K562 (cell line): ENCODE measurements at regions not wholly inside any gene's neighbourhood (a gene's known extent, or its start where the extent isn't known, plus 50 kb on each side); places are given as distances from the start of the nearest gene placed in this dataset.

ENCODE experiments used
- ATAC-seq: fragments of 200-7000 bp; cut with Tn5 transposase; 3 replicates; pipeline ENCODE4 v1.9.1; 2020; ENCODE audit warnings: moderate library complexity
- BruUV-seq: library from RNA; stranded (reverse); fragments of 400-500 nt; replicated peaks from 2 replicates; lab custom pipeline; 2021; lab: Mats Ljungman, UMichigan
- CTCF ChIA-PET: fragments of 300-600 bp; formaldehyde crosslinking; extraction: SDS; loops from one replicate; lab custom pipeline; 2021; ENCODE audit warnings: low intra/inter-chr PET ratio; lab: Yijun Ruan, JAX
- POLR2A ChIA-PET: fragments of 300-600, 350-650 bp; sonication (Branson Sonifier 250); formaldehyde crosslinking; extraction: SDS; loops from one replicate; lab custom pipeline; 2021; ENCODE audit warnings: antibody characterized with exemption, inconsistent platforms; lab: Yijun Ruan, JAX
- DNase-seq, 4 experiments: peaks; one replicate each; pipeline versions ENCODE4 v3.0.0 to v3.0.0-alpha.2; 2011 to 2018; ENCODE audit warnings: low spot score in 3 of 4, mixed read lengths in 3 of 4; ENCODE audit errors: extremely low read depth in 1 of 4
- FAIRE-seq: peaks from 2 replicates; lab custom pipeline; 2011; peaks lifted over from hg19 to GRCh38; lab: Jason Lieb, UNC
- H2AFZ ChIP-seq: 2 replicates; pipeline ENCODE4 v1.6.0; 2011; ENCODE audit warnings: low read depth, low read length, control low read depth, inconsistent platforms
- H3K27ac ChIP-seq: fragments of 200-600 bp; 3 replicates; pipeline ENCODE4 v1.8.0; 2011; ENCODE audit warnings: low read depth, mild to moderate bottlenecking, control low read depth, inconsistent platforms, low read length, moderate library complexity, mixed read lengths; ENCODE audit errors: extremely low read depth
- H3K27me3 ChIP-seq, 2 experiments: fragments of 300-600 bp in 1 of 2; 2 replicates in 1 of 2; 3 replicates in 1 of 2; pipeline versions ENCODE4 v1.6.0 to v1.8.0; 2011; ENCODE audit warnings: inconsistent platforms in 2 of 2, low read length in 2 of 2, mild to moderate bottlenecking in 1 of 2, mixed read lengths in 1 of 2, moderate library complexity in 1 of 2; ENCODE audit not compliant: control insufficient read depth in 2 of 2, insufficient read depth in 2 of 2
- H3K36me3 ChIP-seq: fragments of 300-600 bp; 3 replicates; pipeline ENCODE4 v1.8.0; 2011; ENCODE audit warnings: mild to moderate bottlenecking, low read length, inconsistent platforms; ENCODE audit not compliant: control insufficient read depth, insufficient read depth
- H3K4me1 ChIP-seq, 2 experiments: fragments of 200-600 bp in 1 of 2; replicated peaks in 1 of 2; 2 replicates in 1 of 2; 3 replicates in 1 of 2; pipeline versions ENCODE4 v1.5.1 to v1.8.0; 2011; ENCODE audit warnings: inconsistent platforms in 2 of 2, low read length in 2 of 2, mild to moderate bottlenecking in 1 of 2, mixed read lengths in 1 of 2, moderate library complexity in 1 of 2; ENCODE audit not compliant: control insufficient read depth in 2 of 2, insufficient read depth in 2 of 2
- H3K4me2 ChIP-seq: 2 replicates; pipeline ENCODE4 v1.6.1; 2011; ENCODE audit warnings: low read length, control low read depth, inconsistent platforms, mixed read lengths; ENCODE audit not compliant: insufficient read depth
- H3K4me3 ChIP-seq: fragments of 200-600 bp; sonication (generic), shearing (Covaris generic); 2 replicates; pipeline ENCODE4 v1.5.1; 2016; ENCODE audit warnings: control low read depth, inconsistent platforms
- H3K79me2 ChIP-seq: fragments of 200-600 bp; 3 replicates; pipeline ENCODE4 v1.8.0; 2011; ENCODE audit warnings: low read length, inconsistent platforms; ENCODE audit not compliant: control insufficient read depth, insufficient read depth
- H3K9ac ChIP-seq, 2 experiments: 2 replicates each; pipeline versions ENCODE4 v1.6.0 to v1.6.1; 2011; ENCODE audit warnings: low read depth in 2 of 2, low read length in 2 of 2, control low read depth in 1 of 2, inconsistent platforms in 1 of 2, mild to moderate bottlenecking in 1 of 2, mixed read lengths in 1 of 2; ENCODE audit not compliant: insufficient read depth in 1 of 2
- H3K9me1 ChIP-seq: one replicate; pipeline ENCODE4 v1.6.0; 2011; ENCODE audit warnings: inconsistent platforms, mild to moderate bottlenecking, low read length, moderate library complexity; ENCODE audit not compliant: control insufficient read depth, insufficient read depth
- H3K9me3 ChIP-seq: replicated peaks from 2 replicates; pipeline ENCODE4 v1.5.1; 2011; ENCODE audit warnings: low read depth, low read length, inconsistent platforms; ENCODE audit not compliant: control insufficient read depth, insufficient read depth
- H4K20me1 ChIP-seq: replicated peaks from 2 replicates; pipeline ENCODE4 v1.6.1; 2011; ENCODE audit warnings: low read length, inconsistent platforms, mixed read lengths; ENCODE audit not compliant: control insufficient read depth, insufficient read depth
- E2F3 ChIP-seq: fragments of 250-450 bp; sonication (Bioruptor Pico); IDR thresholded peaks from 2 replicates; pipeline ENCODE4 v1.4.0; 2020; ENCODE audit warnings: mild to moderate bottlenecking
- HDAC8 ChIP-seq: fragments of 450-650 bp; IDR thresholded peaks from 2 replicates; pipeline ENCODE4 v1.6.1; 2016; ENCODE audit warnings: mild to moderate bottlenecking, missing genetic modification characterization, moderate library complexity, missing compliant biosample characterization
- MGA ChIP-seq: fragments of 450-650 bp; IDR thresholded peaks from 2 replicates; pipeline ENCODE4 v1.6.1; 2016; ENCODE audit warnings: mild to moderate bottlenecking, moderate library complexity
- MTF1 ChIP-seq: fragments of 250-450 bp; sonication (Bioruptor Pico); IDR thresholded peaks from 2 replicates; pipeline ENCODE4 v1.9.0; 2021; ENCODE audit warnings: moderate library complexity, mild to moderate bottlenecking, inconsistent platforms, borderline replicate concordance
- SMARCC2 ChIP-seq: fragments of 450-650 bp; IDR thresholded peaks from 2 replicates; pipeline ENCODE4 v1.6.1; 2017; ENCODE audit warnings: antibody characterized with exemption, moderate library complexity, mild to moderate bottlenecking, low read depth
- ZNF740 ChIP-seq, 3 experiments: fragments of 200-800 bp in 1 of 3; sonication (Bioruptor generic) in 1 of 3; sonication (generic) in 1 of 3; formaldehyde crosslinking in 1 of 3; IDR thresholded peaks; 2 replicates each; pipeline versions ENCODE4 v1.6.1 to v1.8.0; 2016 to 2022; ENCODE audit warnings: mild to moderate bottlenecking in 2 of 3, missing compliant biosample characterization in 2 of 3, missing genetic modification characterization in 2 of 3, missing genetic modification reagents in 1 of 3
- WGBS: fragments of 100-300 bp; shearing (Covaris generic); methylation state at CpG from one replicate; pipeline ENCODE4 v1.1.6; 2016; ENCODE audit warnings: low coverage, mixed read lengths; ENCODE audit not compliant: insufficient coverage; ENCODE audit errors: missing lambda C conversion rate; 5-methylcytosine and 5-hydroxymethylcytosine counted together
- in situ Hi-C: fragments of 300-500 bp; cut with MboI; formaldehyde crosslinking; loops from 4 replicates; pipeline ENCODE4 v1.15.0; 2018; ENCODE audit warnings: inconsistent platforms, mixed read lengths
- intact Hi-C: fragments of 100-400 bp; cut with micrococcal nuclease; formaldehyde crosslinking; loops from 2 replicates; pipeline ENCODE4 v1.14.2; 2022
- TF ChIP-seq, protein P1 (sequence below): sonication (generic); formaldehyde crosslinking; IDR thresholded peaks from 2 replicates; pipeline ENCODE4 v1.8.1; 2023; ENCODE audit warnings: mild to moderate bottlenecking, missing genetic modification reagents

DNA sequence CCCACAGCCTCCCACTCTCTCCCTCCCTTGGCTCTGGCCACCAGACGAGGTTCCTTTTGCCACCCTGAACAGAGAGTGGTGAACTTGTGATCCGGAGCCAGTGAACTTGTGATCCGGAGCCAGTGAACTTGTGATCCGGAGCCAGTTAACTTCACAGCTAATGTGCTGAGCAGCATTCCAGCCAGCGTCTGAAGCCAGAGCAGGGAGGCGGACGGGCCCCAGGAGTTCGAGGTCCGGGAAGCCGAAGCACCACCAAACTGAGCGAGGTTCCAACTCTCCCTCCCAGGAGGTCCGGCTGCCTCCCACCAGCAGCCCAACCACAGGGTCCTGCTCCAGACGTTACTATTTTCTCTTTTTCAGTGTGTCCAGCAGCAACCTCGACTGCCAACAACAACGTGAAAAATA, 85.8 kb downstream of the SYF2 start:
- intact Hi-C loops: no loop called here
- Histone ChIP-seq H3K9me1 (no peaks in the 10 kb centered on the region), H3K79me2 (no peaks in the 10 kb centered on the region), H3K27ac (no peak overlapping the region), H4K20me1 (no peaks in the 10 kb centered on the region), H3K4me3 (no peak overlapping the region), H3K36me3 (no peaks in the 10 kb centered on the region), H3K4me2 (no peak overlapping the region), H3K4me1 (no peaks in the 10 kb centered on the region), H3K27me3 (peaks cover 32 to 50% of the 10 kb centered on the region in 2 experiments), H3K9ac (0 out of 4 replicates have a peak overlapping the region, but pooled peaks of 1 of the 2 experiments have one; percentile 37), H3K9me3 (no peaks in the 10 kb centered on the region), H2AFZ (no peak overlapping the region)
- in situ Hi-C loops: no loop called here
- ATAC-seq (peak; percentile 37; the same call in 2 of the 3 replicates), FAIRE-seq (no peak), DNase-seq (no peak)
- 3% methylated on average over 15 of the region's 15 CpGs for WGBS
- ChIA-PET CTCF (no interaction called here), POLR2A (interaction anchor here (1.0 to 1.4 kb wide), 2 partner anchors 22 to 74 kb away, joined by 3 to 4 read pairs; no protein-coding TSS in a partner anchor)
- no TSS peak for BruUV-seq
- TF ChIP-seq MGA: no peak
- no peak for TF ChIP-seq ZNF740 (CRISPR knock-in tag; IDR thresholded peaks at IDR 0.05)
- no peak for TF ChIP-seq ZNF740 (tag; IDR thresholded peaks at IDR 0.05)
- no peak for TF ChIP-seq SMARCC2
- TF ChIP-seq, protein P1, sequence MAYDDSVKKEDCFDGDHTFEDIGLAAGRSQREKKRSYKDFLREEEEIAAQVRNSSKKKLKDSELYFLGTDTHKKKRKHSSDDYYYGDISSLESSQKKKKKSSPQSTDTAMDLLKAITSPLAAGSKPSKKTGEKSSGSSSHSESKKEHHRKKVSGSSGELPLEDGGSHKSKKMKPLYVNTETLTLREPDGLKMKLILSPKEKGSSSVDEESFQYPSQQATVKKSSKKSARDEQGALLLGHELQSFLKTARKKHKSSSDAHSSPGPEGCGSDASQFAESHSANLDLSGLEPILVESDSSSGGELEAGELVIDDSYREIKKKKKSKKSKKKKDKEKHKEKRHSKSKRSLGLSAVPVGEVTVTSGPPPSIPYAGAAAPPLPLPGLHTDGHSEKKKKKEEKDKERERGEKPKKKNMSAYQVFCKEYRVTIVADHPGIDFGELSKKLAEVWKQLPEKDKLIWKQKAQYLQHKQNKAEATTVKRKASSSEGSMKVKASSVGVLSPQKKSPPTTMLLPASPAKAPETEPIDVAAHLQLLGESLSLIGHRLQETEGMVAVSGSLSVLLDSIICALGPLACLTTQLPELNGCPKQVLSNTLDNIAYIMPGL (CRISPR knock-in tag): no peak
- TF ChIP-seq E2F3 (CRISPR knock-in tag): no peak
- no peak for TF ChIP-seq HDAC8
- TF ChIP-seq MTF1 (CRISPR knock-in tag): no peak
